ENCODE measurements at regions not wholly inside any gene's neighbourhood (a gene's known extent, or its start where the extent isn't known, plus 50 kb on each side); places are given as distances from the start of the nearest gene placed in this dataset.

- Histone ChIP-seq H4K20me1 (ENCODE audit: insufficient read depth, low read length) (no peaks in the 10 kb centered on the region), H3K4me3 (replicated peaks in 1 of 3; ENCODE audit: insufficient read depth in 1 of 3, low read depth in 2 of 3, low read length in 3 of 3) (peak overlapping the region; percentile 76 to 84 (median 77); a peak in 5 of 6 replicates), H3K4me1 (ENCODE audit: insufficient read depth, low read length) (peaks cover 28% of the 10 kb centered on the region), H3K27ac (ENCODE audit: extremely low read length, insufficient read depth, low read length) (no peak overlapping the region), H2AFZ (ENCODE audit: low read length) (peak overlapping the region; percentile 96), H3K9ac (ENCODE audit: insufficient read depth, low read depth, low read length) (peak overlapping the region; percentile 60), H3K36me3 (replicated peaks in 1 of 2; ENCODE audit: control insufficient read depth in 1 of 2, insufficient read depth in 2 of 2, low read length in 2 of 2) (no peaks in the 10 kb centered on the region), H3K27me3 (ENCODE audit: control insufficient read depth in 1 of 2, insufficient read depth in 2 of 2, low read length in 2 of 2) (no peaks in the 10 kb centered on the region), H3K79me2 (ENCODE audit: insufficient read depth, low read length) (no peaks in the 10 kb centered on the region), H3K4me2 (ENCODE audit: low read depth, low read length) (peak overlapping the region; percentile 82), H3K9me3 (ENCODE audit: low read length) (no peaks in the 10 kb centered on the region)
- 0% methylated on average over 2 of the region's 2 CpGs for whole genome bisulfite sequencing (ENCODE audit: low lambda C conversion rate)
- ATAC-seq (no peak), DNase-seq (ENCODE audit: low spot score) (no peak), FAIRE-seq (no peak)
- no TSS peak for BruUV-seq (replicated peaks)
- ChIA-PET CTCF (ENCODE audit: low intra/inter-chr PET ratio, low total read pairs) (interaction anchor here (1.5 to 2.9 kb wide), 2 partner anchors 40 to 291 kb away, joined by 7 to 16 read pairs; no protein-coding TSS in a partner anchor), POLR2A (no interaction called here)
- in situ Hi-C loops (cut with HindIII; ENCODE audit: extremely low pct_ligation_motif_present, low pct_unique_long_range_greater_than_20kb): no loop called here
- intact Hi-C loops (cut with micrococcal nuclease; ENCODE audit: unreplicated experiment): loop anchor here (1.0 to 5.0 kb wide), 2 partner anchors 40 to 289 kb away; partner anchors contain the start of gene CCDC125
- TF ChIP-seq ZUFSP (CRISPR knock-in tag; IDR thresholded peaks at IDR 0.05; ENCODE audit: borderline replicate concordance) (no peak), ZNF670 (CRISPR knock-in tag; IDR thresholded peaks at IDR 0.05; ENCODE audit: borderline replicate concordance) (no peak), IRF2 (CRISPR knock-in tag; IDR thresholded peaks at IDR 0.05) (no peak), EHMT2 (IDR thresholded peaks at IDR 0.05; ENCODE audit: borderline replicate concordance, low read depth, low read length) (no peak), AKNA (CRISPR knock-in tag; IDR thresholded peaks at IDR 0.05; ENCODE audit: borderline replicate concordance) (no peak), ZNF747 (CRISPR knock-in tag; IDR thresholded peaks at IDR 0.05; ENCODE audit: borderline replicate concordance) (no peak), KLF6 (CRISPR knock-in tag; IDR thresholded peaks at IDR 0.05) (no peak), HOMEZ (CRISPR knock-in tag; IDR thresholded peaks at IDR 0.05; ENCODE audit: low read depth) (no peak), CENPT (CRISPR knock-in tag; IDR thresholded peaks at IDR 0.05; ENCODE audit: low read depth) (no peak), GATAD1 (CRISPR knock-in tag; IDR thresholded peaks at IDR 0.05) (no peak), ZBTB7A (CRISPR knock-in tag; IDR thresholded peaks at IDR 0.05) (no peak), HOXA7 (CRISPR knock-in tag; IDR thresholded peaks at IDR 0.05) (no peak), MEIS2 (CRISPR knock-in tag; IDR thresholded peaks at IDR 0.05) (no peak), TRIM24 (CRISPR knock-in tag; IDR thresholded peaks at IDR 0.05) (no peak)
- TF ChIP-seq, protein P1, sequence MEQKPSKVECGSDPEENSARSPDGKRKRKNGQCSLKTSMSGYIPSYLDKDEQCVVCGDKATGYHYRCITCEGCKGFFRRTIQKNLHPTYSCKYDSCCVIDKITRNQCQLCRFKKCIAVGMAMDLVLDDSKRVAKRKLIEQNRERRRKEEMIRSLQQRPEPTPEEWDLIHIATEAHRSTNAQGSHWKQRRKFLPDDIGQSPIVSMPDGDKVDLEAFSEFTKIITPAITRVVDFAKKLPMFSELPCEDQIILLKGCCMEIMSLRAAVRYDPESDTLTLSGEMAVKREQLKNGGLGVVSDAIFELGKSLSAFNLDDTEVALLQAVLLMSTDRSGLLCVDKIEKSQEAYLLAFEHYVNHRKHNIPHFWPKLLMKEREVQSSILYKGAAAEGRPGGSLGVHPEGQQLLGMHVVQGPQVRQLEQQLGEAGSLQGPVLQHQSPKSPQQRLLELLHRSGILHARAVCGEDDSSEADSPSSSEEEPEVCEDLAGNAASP (CRISPR knock-in tag; IDR thresholded peaks at IDR 0.05; ENCODE audit: borderline replicate concordance): no peak
- TF ChIP-seq, protein P2, sequence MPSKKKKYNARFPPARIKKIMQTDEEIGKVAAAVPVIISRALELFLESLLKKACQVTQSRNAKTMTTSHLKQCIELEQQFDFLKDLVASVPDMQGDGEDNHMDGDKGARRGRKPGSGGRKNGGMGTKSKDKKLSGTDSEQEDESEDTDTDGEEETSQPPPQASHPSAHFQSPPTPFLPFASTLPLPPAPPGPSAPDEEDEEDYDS (CRISPR knock-in tag; IDR thresholded peaks at IDR 0.05): no peak
These were observed 50.2 kb upstream of the SLC30A5 start for GRCh38 chr5:69043655-69043996.

Measured in HepG2 (cell line).